Dermis microvascular lymphatic vessel endothelial cell (primary cell): ENCODE measurements at regions not wholly inside any gene's neighbourhood (a gene's known extent, or its start where the extent isn't known, plus 50 kb on each side); places are given as distances from the start of the nearest gene placed in this dataset.
"Not testable (repeated sequence)": the region's sequence is repeated elsewhere in the genome, so short reads cannot be mapped to it uniquely, and the experiment has no call there.

Source experiments
- DNase-seq, 2 donors: peaks; one replicate each; pipeline versions ENCODE4 v3.0.0 to v3.0.0-alpha.2; 2010; ENCODE audit warnings: low read depth in 2 of 2

GRCh38 chr5:27472000-27472763 lies 433.8 kb upstream of the CDH9 start:
- DNase-seq, result no peak

GRCh38 chr5:27466959-27467358 lies 428.6 kb upstream of the CDH9 start:
- DNase-seq, result no peak

DNA sequence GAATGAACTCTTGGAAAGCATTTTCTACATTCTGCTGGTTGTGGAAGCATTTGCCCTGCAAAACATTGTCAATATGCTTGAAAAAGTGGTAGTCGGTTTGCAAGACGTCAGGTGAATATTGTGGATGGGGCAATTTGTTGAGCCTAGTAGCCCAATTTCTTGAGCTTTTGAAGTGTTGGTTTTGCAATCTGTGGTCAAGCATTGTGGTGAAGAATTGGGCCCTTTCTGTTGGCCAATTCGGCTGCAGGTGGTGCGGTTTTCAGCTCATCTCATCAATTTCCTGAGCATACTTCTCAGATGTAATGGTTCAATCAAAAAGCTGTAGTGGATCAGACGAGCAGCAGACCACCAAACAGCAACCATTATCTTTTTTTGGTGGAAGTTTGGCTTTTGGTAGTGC lies 426.8 kb upstream of the CDH9 start:
- DNase-seq, result no peak

DNA sequence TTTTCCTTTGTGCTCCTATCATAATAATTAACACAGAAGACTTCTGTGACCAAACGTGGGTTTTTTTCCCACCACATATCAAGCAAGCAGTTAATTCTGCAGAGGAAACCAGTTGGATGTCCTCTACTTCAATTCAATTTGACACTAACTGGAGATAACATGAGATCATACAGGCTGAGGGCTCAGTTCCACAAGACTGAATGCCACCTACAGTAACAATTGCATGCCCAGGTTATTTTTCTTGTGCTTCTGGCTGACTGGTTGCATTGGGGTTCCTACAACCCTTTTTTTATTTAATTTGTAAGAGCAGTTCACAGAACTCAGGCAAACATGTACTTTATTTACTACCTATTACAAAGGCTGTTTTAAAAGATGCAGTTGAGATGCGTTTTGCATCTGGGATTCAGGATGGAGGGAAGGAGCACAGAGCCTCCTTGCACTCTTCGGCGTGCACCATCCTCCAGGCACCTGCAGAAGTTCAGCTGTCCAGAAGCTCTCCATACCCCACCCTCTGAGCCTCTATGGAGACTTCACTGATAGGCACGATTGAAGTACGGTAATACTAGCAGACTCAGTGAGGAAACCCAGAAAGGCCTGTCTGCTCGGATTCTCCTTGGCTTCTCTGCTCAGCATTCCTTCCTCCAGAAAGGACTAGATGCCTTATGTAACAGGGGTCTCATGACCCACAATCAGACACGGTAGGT lies 425.2 kb upstream of the CDH9 start:
- DNase-seq, result no peak

DNA sequence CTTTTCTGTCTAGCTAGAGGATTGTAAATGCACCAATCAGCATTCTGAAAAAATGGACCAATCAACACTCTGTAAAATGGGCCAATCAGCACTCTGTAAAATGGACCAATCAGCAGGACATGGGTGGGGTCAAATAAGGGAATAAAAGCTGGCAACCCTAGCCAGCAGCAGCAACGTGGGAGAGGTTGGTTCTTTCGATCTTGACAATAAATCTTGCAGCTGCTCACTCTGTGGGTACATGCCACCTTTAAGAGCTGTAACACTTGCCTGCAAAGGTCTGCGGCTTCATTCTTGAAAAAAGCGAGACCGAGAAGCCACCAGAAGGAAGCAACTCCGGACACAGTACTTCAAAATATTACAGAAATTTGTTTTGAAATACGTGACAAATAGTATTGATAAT lies 424.6 kb upstream of the CDH9 start:
- DNase-seq, result no peak

- DNase-seq, result no peak
These were observed 419.9 kb upstream of the CDH9 start for GRCh38 chr5:27458287-27458686.

DNA sequence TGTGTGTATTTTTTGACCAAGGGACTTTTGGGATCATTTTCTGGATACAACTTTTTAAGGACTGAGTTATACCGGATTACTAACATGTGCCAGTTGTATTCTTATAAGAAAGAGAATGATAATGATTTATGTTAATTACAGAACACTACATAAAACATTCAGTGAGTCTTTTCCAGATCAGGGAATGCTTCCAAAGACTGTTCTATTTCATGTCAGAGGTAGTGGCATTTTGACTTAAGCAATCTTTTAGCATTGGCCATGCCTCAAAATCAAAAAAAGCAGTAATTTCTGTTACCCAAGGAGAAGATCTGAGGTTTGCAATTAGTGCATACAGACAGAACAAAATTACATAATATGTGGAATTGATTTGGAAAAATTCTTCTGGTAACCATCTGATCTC lies 413.0 kb upstream of the CDH9 start:
- DNase-seq, result no peak

DNA sequence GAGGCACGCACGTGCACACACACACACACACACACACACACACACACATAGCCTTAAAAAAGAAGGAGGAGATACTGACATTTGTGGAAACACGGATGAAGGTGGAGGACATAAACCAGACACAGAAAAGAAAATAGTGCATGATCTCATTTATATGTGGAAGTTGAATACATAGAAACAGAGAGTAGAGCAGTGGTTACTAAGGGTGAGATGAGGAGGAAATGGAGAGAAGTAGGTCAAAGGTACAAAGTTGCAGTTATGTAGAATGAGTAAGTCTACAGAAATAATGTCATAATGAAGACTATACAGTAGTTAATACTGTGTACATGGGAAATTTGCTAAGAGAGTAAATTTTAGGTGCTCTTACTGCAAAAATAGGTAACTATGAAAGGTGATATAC lies 412.2 kb upstream of the CDH9 start:
- DNase-seq, result no peak

DNA sequence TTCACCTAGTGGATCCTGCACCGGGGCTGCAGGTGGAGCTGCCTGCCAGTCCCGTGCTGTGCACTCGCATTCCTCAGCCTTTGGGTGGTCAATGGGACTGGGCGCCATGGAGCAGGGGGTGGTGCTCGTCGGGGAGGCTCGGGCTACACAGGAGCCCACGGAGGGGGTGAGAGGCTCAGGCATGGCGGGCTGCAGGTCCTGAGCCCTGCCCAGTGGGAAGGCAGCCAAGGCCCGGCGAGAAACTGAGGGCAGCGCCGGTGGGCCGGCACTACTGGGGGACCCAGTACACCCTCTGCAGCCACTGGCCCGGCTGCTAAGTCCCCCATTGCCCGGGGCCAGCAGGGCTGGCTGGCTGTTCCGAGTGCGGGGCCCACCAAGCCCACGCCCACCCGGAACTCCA lies 401.0 kb upstream of the CDH9 start:
- DNase-seq, result not testable (repeated sequence)

DNA sequence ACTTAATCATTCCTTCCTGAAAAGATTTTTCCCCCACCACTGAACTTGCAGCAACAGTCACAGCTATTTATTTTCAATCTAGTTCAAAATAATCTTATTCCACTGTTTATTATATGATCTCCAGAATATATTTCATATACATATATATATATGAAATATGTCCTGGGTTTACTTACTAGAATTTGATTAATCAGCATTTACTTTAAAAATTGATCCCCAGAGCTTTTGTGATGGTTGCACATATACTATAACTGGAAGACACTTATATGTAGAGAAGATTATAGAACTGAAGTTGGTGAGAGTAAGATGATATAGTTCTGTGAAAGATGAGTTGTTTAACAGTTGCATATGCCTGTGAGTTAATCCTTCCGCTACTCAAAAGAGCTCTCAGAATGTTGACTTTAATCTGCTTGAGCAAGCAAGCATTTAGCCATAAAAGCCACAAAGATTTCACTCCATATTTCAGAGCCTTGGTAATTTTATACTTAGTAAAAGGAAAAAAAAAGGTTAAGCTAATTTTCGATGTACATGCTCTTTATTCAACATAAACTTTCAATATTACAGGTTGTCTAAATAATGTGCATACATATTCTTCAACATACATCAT lies 399.3 kb upstream of the CDH9 start:
- no peak for DNase-seq

DNA sequence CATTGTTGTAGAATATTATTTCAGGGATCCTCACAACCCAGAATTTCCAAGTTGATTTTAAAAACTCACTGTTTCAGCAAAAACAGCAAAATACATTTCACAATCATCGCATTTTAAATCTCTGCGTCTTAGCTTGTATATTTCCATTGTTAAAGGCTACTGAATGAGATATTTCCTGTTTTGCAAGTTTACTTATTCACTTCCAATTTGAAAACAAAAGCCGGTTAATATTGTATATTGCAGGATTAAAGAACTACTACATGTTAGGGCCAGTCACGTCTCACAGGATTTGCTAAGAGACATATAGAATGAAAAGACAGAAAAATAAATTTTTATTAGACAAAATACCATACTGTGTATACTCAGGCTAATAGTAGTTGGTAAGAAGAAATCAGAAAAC lies 395.9 kb upstream of the CDH9 start:
- no peak for DNase-seq

GRCh38 chr5:27414099-27414498 lies 375.7 kb upstream of the CDH9 start:
- DNase-seq, result no peak

DNA sequence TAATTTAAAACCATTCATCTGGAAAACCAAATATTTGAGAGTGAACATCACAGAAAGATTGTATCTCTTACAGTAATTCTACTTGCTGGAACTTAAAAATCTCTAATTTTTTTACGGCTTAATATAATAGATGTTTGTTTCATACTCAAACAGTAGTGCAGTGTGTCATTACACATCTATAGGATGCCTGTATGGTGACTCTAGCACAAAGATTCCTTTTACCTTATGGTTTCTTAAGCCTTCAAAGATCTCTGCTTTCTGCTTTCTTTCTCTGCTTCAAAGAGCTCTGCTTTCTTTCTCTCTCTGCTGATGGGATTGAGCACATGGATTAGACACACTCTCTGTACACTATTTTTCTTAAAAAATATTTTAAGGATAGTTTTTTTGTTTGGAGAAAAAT lies 374.0 kb upstream of the CDH9 start:
- no peak for DNase-seq

DNA sequence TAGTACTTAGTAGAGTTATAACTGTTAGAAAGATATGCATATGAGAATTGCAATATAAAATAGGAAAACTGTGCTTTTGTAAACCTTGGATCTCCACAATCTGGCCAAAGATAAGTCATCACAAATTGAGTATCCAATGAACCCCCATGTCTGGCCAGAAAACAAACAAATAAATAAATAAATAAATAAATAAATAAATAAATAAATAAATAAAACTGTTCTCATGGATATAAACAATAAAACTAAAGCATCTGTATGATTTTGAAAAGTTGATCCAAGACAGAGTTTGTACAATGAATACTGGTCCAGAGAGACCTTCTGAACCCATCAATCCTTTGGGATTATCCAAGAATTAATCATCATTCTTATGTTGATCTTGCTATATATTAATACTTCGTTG lies 367.6 kb upstream of the CDH9 start:
- DNase-seq, result no peak

GRCh38 chr5:27403243-27403882 lies 365.0 kb upstream of the CDH9 start:
- no peak for DNase-seq

DNA sequence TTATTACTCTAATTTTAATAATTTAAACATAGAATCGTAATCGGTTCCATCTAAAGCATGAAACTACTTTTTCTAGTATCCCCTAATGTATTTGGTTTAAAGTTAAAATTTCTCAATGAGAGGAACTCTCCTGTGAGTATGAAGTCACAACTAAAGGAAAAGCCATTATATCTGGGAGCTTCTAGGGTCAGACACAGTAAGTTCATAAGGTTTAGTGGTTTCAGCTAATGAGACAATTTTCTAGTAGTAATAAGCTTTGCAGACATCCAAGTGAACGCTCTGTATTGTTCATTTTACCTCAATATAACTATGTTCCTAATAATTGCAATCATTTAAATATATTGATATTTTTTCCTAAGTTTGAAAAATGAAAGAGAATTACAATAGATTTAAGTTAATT lies 364.4 kb upstream of the CDH9 start:
- no peak for DNase-seq

GRCh38 chr5:27396998-27397397 lies 358.6 kb upstream of the CDH9 start:
- no peak for DNase-seq

DNA sequence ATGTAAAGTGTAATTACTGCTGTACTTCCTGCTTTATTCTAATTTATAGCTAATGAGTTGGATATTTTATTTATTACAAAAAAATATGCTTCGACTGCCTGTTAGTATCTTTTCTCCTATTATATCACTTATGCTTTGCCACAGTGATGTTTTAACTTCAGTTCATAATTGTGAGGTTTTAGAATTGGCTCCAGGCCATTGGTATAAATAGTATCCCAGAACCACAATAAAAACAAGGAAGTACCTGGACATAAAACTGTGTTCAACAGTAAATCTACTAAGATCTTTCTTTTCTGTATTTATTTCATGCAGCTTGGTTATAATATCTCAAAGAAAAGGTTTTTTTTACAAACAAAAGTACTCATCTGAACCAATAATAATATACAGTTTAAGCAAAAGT lies 354.3 kb upstream of the CDH9 start:
- no peak for DNase-seq

DNA sequence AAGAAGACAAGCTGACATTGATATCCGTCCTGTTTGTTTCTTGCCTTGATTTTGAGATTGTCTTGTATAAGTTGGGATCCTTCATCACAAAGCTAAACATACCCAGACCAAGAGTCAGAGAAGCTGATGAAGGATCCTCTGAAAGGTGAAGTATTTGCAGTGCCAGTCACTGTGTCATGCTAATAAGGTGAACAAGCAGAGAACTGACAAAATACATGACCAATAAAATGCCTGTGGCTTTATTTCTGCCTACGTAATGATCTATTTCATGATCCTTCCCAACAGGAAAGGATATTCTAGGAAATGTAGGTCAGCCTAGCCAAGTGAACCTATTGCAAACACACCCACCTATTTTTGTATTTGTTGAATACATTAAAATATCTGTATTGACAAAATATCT lies 351.3 kb upstream of the CDH9 start:
- DNase-seq, result no peak

GRCh38 chr5:27388755-27389154 lies 350.4 kb upstream of the CDH9 start:
- DNase-seq, result no peak

DNA sequence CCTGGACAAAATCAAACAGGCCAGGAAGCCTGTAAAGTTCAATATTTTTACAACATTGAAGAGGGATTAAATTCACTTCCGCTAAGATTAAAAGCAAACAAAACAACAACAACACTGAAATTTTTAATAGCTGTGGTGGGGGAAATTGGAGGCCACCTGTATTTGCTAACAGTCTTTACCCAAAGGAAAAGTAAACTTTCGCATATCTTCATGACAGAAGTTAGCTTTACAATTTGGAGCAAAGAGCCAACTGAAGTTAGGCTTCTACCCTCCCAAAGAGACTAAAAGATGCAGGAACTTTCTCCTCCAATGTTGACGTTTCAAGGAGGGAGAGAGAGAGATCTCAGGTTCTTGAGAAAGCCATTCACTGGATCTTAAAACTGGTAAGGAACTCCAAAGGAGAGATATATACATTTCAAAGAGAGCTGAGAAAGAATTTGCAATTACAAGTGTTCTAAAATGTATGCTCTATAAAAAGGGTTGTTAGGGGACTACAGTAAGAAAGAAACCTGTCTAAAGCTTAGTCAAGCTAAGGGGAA lies 349.2 kb upstream of the CDH9 start:
- no peak for DNase-seq

DNA sequence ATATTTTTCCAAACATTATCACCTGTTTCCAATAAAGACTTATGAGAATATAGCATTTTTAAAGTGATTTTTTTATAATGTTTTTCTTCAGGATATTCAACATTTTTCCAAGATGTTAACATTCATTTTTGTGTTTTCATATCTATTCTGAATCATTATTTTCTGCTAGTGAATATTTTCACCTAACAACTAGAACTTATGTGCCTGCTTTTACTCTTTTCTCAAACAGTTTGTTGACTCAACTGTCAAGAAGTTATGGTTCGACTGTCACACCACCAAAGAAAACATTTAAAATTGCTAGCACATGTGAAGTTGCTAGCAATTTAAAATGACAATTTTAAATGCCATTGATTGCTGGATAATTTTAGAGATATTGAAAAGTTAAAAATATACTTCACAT lies 343.3 kb upstream of the CDH9 start:
- DNase-seq, result no peak
